Endodermal cell (in vitro differentiated cells): ENCODE measurements at regions not wholly inside any gene's neighbourhood (a gene's known extent, or its start where the extent isn't known, plus 50 kb on each side); places are given as distances from the start of the nearest gene placed in this dataset.

Source experiments
- DNase-seq: peaks from one replicate; pipeline ENCODE4 v3.0.0-alpha.2; 2017
- H3K27ac ChIP-seq: 2 replicates; pipeline ENCODE4 v1.5.1; 2013; ENCODE audit warnings: mild to moderate bottlenecking, low read depth, low read length, moderate library complexity
- H3K27me3 ChIP-seq: 2 replicates; pipeline ENCODE4 v1.6.1; 2013; ENCODE audit warnings: mild to moderate bottlenecking, low read length, moderate library complexity; ENCODE audit not compliant: insufficient read depth, control insufficient read depth, poor library complexity, severe bottlenecking
- H3K36me3 ChIP-seq: 2 replicates; pipeline ENCODE4 v1.7.0; 2013; ENCODE audit warnings: mild to moderate bottlenecking, low read length, moderate library complexity; ENCODE audit not compliant: control insufficient read depth, insufficient read depth
- H3K4me1 ChIP-seq: one replicate; pipeline ENCODE4 v1.7.0; 2013; ENCODE audit warnings: low read length; ENCODE audit not compliant: control insufficient read depth, insufficient read depth
- H3K4me3 ChIP-seq: 2 replicates; pipeline ENCODE4 v1.5.1; 2013; ENCODE audit warnings: mild to moderate bottlenecking, low read length, moderate library complexity
- H3K9ac ChIP-seq: 2 replicates; pipeline ENCODE4 v1.6.1; 2013; ENCODE audit warnings: mild to moderate bottlenecking, low read length, moderate library complexity; ENCODE audit not compliant: poor library complexity, severe bottlenecking; ENCODE audit errors: extremely low read depth
- H3K9me3 ChIP-seq: 2 replicates; pipeline ENCODE4 v1.6.1; 2013; ENCODE audit warnings: mild to moderate bottlenecking, low read length, moderate library complexity; ENCODE audit not compliant: control insufficient read depth
- H3K27ac Mint-ChIP-seq: 2 replicates; pipeline ENCODE4 v1.8.0; 2020; ENCODE audit warnings: mixed read lengths
- H3K27me3 Mint-ChIP-seq: 2 replicates; pipeline ENCODE4 v1.8.0; 2021; ENCODE audit warnings: mild to moderate bottlenecking, mixed read lengths; ENCODE audit not compliant: insufficient read depth
- H3K36me3 Mint-ChIP-seq: 2 replicates; pipeline ENCODE4 v1.8.0; 2020; ENCODE audit warnings: low read depth, mixed read lengths
- H3K4me1 Mint-ChIP-seq: 2 replicates; pipeline ENCODE4 v1.8.0; 2020; ENCODE audit warnings: mixed read lengths
- H3K4me3 Mint-ChIP-seq: 2 replicates; pipeline ENCODE4 v1.8.0; 2020; ENCODE audit warnings: mild to moderate bottlenecking, moderate library complexity, mixed read lengths
- H3K9me3 Mint-ChIP-seq: 2 replicates; pipeline ENCODE4 v1.8.0; 2020; ENCODE audit warnings: mild to moderate bottlenecking, mixed read lengths
- CTCF ChIP-seq: fragments of 200-600 bp; sonication (generic); conservative IDR thresholded peaks from 2 replicates; pipeline ENCODE4 v1.5.0; 2021; ENCODE audit warnings: antibody characterized with exemption, mild to moderate bottlenecking
- WGBS, 2 experiments: methylation state at CpG; one replicate each; pipeline versions ENCODE4 v1.1.5 to v1.1.7; 2013; ENCODE audit warnings: missing lambda C conversion rate in 2 of 2, mixed read lengths in 1 of 2; ENCODE audit not compliant: insufficient coverage in 1 of 2, insufficient read length in 1 of 2; 5-methylcytosine and 5-hydroxymethylcytosine counted together

- 89 to 92% methylated on average over 9 of the region's 9 CpGs for whole genome bisulfite sequencing, 2 experiments
- Mint-ChIP-seq H3K27me3 (no peaks in the 10 kb centered on the region), H3K4me1 (no peaks in the 10 kb centered on the region), H3K4me3 (no peak overlapping the region), H3K36me3 (peaks cover 11% of the 10 kb centered on the region), H3K27ac (no peak overlapping the region), H3K9me3 (no peaks in the 10 kb centered on the region)
- Histone ChIP-seq H3K4me1 (no peaks in the 10 kb centered on the region), H3K4me3 (no peak overlapping the region), H3K9me3 (no peaks in the 10 kb centered on the region), H3K27ac (no peak overlapping the region), H3K27me3 (no peaks in the 10 kb centered on the region), H3K9ac (no peak overlapping the region), H3K36me3 (no peaks in the 10 kb centered on the region)
- no peak for TF ChIP-seq CTCF
- DNase-seq: no peak
Measured at GRCh38 chr11:70810133-70810532, 411.8 kb downstream of the CTTN start.

GRCh38 chr11:70810681-70811080 lies 412.4 kb downstream of the CTTN start:
- peaks cover 11% of the 10 kb centered on the region for H3K36me3 Mint-ChIP-seq
- H3K4me1 Mint-ChIP-seq: no peaks in the 10 kb centered on the region
- H3K9ac ChIP-seq: no peak overlapping the region
- no peaks in the 10 kb centered on the region for H3K27me3 Mint-ChIP-seq
- H3K27me3 ChIP-seq: no peaks in the 10 kb centered on the region
- 83 to 93% methylated on average over 7 to 8 of the region's 8 CpGs for WGBS, 2 experiments
- no peaks in the 10 kb centered on the region for H3K9me3 ChIP-seq
- no peak overlapping the region for H3K27ac Mint-ChIP-seq
- H3K27ac ChIP-seq: no peak overlapping the region
- TF ChIP-seq CTCF: no peak
- H3K4me1 ChIP-seq: no peaks in the 10 kb centered on the region
- no peak for DNase-seq
- H3K9me3 Mint-ChIP-seq: no peaks in the 10 kb centered on the region
- H3K4me3 ChIP-seq: no peak overlapping the region
- no peak overlapping the region for H3K4me3 Mint-ChIP-seq
- no peaks in the 10 kb centered on the region for H3K36me3 ChIP-seq

GRCh38 chr11:70811483-70811882 lies 413.2 kb downstream of the CTTN start:
- Mint-ChIP-seq H3K27ac (no peak overlapping the region), H3K4me3 (no peak overlapping the region), H3K4me1 (no peaks in the 10 kb centered on the region), H3K27me3 (no peaks in the 10 kb centered on the region), H3K36me3 (peaks cover 8% of the 10 kb centered on the region), H3K9me3 (no peaks in the 10 kb centered on the region)
- no peaks in the 10 kb centered on the region for H3K4me1 ChIP-seq
- H3K9ac ChIP-seq: no peak overlapping the region
- WGBS, 2 experiments: 97 to 100% methylated on average over 1 of the region's 1 CpG
- no peaks in the 10 kb centered on the region for H3K9me3 ChIP-seq
- DNase-seq: no peak
- no peak for TF ChIP-seq CTCF
- H3K27ac ChIP-seq: no peak overlapping the region
- no peaks in the 10 kb centered on the region for H3K36me3 ChIP-seq
- no peak overlapping the region for H3K4me3 ChIP-seq
- no peaks in the 10 kb centered on the region for H3K27me3 ChIP-seq
